Neural cell (in vitro differentiated cells): ENCODE measurements at regions not wholly inside any gene's neighbourhood (a gene's known extent, or its start where the extent isn't known, plus 50 kb on each side); places are given as distances from the start of the nearest gene placed in this dataset.

ENCODE experiments used
- EP300 ChIP-seq: fragments of 450-650 bp; conservative IDR thresholded peaks from 2 replicates; pipeline ENCODE4 v1.6.1; 2014; ENCODE audit warnings: antibody characterized with exemption, mild to moderate bottlenecking, moderate library complexity; ENCODE audit not compliant: poor library complexity, severe bottlenecking
- EZH2 ChIP-seq: fragments of 200-600, 300-800 bp; shearing (Covaris generic), sonication (generic); IDR thresholded peaks from 2 replicates; pipeline ENCODE4 v1.6.1; 2014; ENCODE audit warnings: antibody characterized with exemption, low read length, borderline replicate concordance, mild to moderate bottlenecking; ENCODE audit not compliant: insufficient read depth, poor library complexity, severe bottlenecking
- MXI1 ChIP-seq: fragments of 450-650 bp; conservative IDR thresholded peaks from 2 replicates; pipeline ENCODE4 v1.6.1; 2014; ENCODE audit warnings: antibody characterized with exemption, mild to moderate bottlenecking; ENCODE audit not compliant: poor library complexity, severe bottlenecking
- POLR2AphosphoS5 ChIP-seq: IDR thresholded peaks from 2 replicates; pipeline ENCODE4 v1.6.1; 2012
- RAD21 ChIP-seq: fragments of 450-650 bp; conservative IDR thresholded peaks from 2 replicates; pipeline ENCODE4 v1.6.1; 2014; ENCODE audit warnings: antibody characterized with exemption, mild to moderate bottlenecking, moderate library complexity
- SMC3 ChIP-seq: fragments of 450-650 bp; conservative IDR thresholded peaks from 2 replicates; pipeline ENCODE4 v1.6.1; 2014; ENCODE audit warnings: antibody characterized with exemption, mild to moderate bottlenecking, moderate library complexity; ENCODE audit not compliant: poor library complexity
- TAF1 ChIP-seq: IDR thresholded peaks from 2 replicates; pipeline ENCODE4 v1.6.1; 2012; ENCODE audit warnings: low read depth
- TF ChIP-seq, protein P1 (sequence below): fragments of 450-650 bp; IDR thresholded peaks from 2 replicates; pipeline ENCODE4 v1.5.1; 2014; ENCODE audit warnings: antibody characterized with exemption, mild to moderate bottlenecking, moderate library complexity; ENCODE audit not compliant: poor library complexity, severe bottlenecking

- TF ChIP-seq, protein P1, sequence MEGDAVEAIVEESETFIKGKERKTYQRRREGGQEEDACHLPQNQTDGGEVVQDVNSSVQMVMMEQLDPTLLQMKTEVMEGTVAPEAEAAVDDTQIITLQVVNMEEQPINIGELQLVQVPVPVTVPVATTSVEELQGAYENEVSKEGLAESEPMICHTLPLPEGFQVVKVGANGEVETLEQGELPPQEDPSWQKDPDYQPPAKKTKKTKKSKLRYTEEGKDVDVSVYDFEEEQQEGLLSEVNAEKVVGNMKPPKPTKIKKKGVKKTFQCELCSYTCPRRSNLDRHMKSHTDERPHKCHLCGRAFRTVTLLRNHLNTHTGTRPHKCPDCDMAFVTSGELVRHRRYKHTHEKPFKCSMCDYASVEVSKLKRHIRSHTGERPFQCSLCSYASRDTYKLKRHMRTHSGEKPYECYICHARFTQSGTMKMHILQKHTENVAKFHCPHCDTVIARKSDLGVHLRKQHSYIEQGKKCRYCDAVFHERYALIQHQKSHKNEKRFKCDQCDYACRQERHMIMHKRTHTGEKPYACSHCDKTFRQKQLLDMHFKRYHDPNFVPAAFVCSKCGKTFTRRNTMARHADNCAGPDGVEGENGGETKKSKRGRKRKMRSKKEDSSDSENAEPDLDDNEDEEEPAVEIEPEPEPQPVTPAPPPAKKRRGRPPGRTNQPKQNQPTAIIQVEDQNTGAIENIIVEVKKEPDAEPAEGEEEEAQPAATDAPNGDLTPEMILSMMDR, result no peak
- TF ChIP-seq RAD21 (no peak), EP300 (no peak), SMC3 (no peak), POLR2AphosphoS5 (no peak), TAF1 (no peak), EZH2 (no peak), MXI1 (no peak)
Observed at GRCh38 chr12:14263742-14264141, 101.7 kb upstream of the ATF7IP start.
